ENCODE measurements at regions not wholly inside any gene's neighbourhood (a gene's known extent, or its start where the extent isn't known, plus 50 kb on each side); places are given as distances from the start of the nearest gene placed in this dataset.

GRCh38 chr3:118754406-118755252, 280.0 kb downstream of the IGSF11 start:
- TF ChIP-seq POLR2A (IDR thresholded peaks at IDR 0.05) (no peak), CTCF (IDR thresholded peaks at IDR 0.05) (no peak)
